ENCODE measurements at regions not wholly inside any gene's neighbourhood (a gene's known extent, or its start where the extent isn't known, plus 50 kb on each side); places are given as distances from the start of the nearest gene placed in this dataset.

- TF ChIP-seq, protein P1, sequence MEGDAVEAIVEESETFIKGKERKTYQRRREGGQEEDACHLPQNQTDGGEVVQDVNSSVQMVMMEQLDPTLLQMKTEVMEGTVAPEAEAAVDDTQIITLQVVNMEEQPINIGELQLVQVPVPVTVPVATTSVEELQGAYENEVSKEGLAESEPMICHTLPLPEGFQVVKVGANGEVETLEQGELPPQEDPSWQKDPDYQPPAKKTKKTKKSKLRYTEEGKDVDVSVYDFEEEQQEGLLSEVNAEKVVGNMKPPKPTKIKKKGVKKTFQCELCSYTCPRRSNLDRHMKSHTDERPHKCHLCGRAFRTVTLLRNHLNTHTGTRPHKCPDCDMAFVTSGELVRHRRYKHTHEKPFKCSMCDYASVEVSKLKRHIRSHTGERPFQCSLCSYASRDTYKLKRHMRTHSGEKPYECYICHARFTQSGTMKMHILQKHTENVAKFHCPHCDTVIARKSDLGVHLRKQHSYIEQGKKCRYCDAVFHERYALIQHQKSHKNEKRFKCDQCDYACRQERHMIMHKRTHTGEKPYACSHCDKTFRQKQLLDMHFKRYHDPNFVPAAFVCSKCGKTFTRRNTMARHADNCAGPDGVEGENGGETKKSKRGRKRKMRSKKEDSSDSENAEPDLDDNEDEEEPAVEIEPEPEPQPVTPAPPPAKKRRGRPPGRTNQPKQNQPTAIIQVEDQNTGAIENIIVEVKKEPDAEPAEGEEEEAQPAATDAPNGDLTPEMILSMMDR (IDR thresholded peaks at IDR 0.05): no peak
- TF ChIP-seq POLR2A (IDR thresholded peaks at IDR 0.05): no peak
Measured at GRCh38 chr17:69734656-69735055, 320.2 kb downstream of the MAP2K6 start.
